HuH-7.5 (cell line): ENCODE measurements at regions not wholly inside any gene's neighbourhood (a gene's known extent, or its start where the extent isn't known, plus 50 kb on each side); places are given as distances from the start of the nearest gene placed in this dataset.
"Not testable (repeated sequence)": the region's sequence is repeated elsewhere in the genome, so short reads cannot be mapped to it uniquely, and the experiment has no call there.

Experiments used
- DNase-seq: peaks from one replicate; pipeline ENCODE4 v3.0.0; 2011; ENCODE audit warnings: low spot score

- no peak for DNase-seq
Observed at GRCh38 chr2:17460371-17461086, 57.7 kb downstream of the RAD51AP2 start.

- no peak for DNase-seq
Observed at GRCh38 chr2:17455343-17455742, 62.9 kb downstream of the RAD51AP2 start.

- not testable (repeated sequence) for DNase-seq
Observed at GRCh38 chr2:17446191-17446590, 72.0 kb downstream of the RAD51AP2 start.

GRCh38 chr2:17445744-17446143, 72.5 kb downstream of the RAD51AP2 start:
- DNase-seq = no peak

GRCh38 chr2:17442334-17442733, 75.9 kb downstream of the RAD51AP2 start:
- DNase-seq = no peak

- no peak for DNase-seq
Observed at GRCh38 chr2:17441790-17442189, 76.5 kb downstream of the RAD51AP2 start.

GRCh38 chr2:17441055-17441771, 77.0 kb downstream of the RAD51AP2 start:
- DNase-seq = no peak

- DNase-seq = no peak
Observed at GRCh38 chr2:17430326-17430725, 87.9 kb downstream of the RAD51AP2 start.

- no peak for DNase-seq
Observed at GRCh38 chr2:17429130-17429529, 89.1 kb downstream of the RAD51AP2 start.

- DNase-seq = no peak
Observed at GRCh38 chr2:17427401-17427800, 90.8 kb downstream of the RAD51AP2 start.

- no peak for DNase-seq
Observed at GRCh38 chr2:17426743-17427142, 91.5 kb downstream of the RAD51AP2 start.

- DNase-seq = no peak
Observed at GRCh38 chr2:17422061-17422460, 96.2 kb downstream of the RAD51AP2 start.

GRCh38 chr2:17416884-17417391, 101.3 kb downstream of the RAD51AP2 start:
- no peak for DNase-seq

- DNase-seq = no peak
Observed at GRCh38 chr2:17413036-17413435, 105.2 kb downstream of the RAD51AP2 start.

GRCh38 chr2:17401096-17401495, 117.1 kb downstream of the RAD51AP2 start:
- DNase-seq = no peak

GRCh38 chr2:17398770-17399169, 119.5 kb downstream of the RAD51AP2 start:
- no peak for DNase-seq

- no peak for DNase-seq
Observed at GRCh38 chr2:17388798-17389197, 129.4 kb downstream of the RAD51AP2 start.

GRCh38 chr2:17387591-17387990, 130.6 kb downstream of the RAD51AP2 start:
- no peak for DNase-seq

GRCh38 chr2:17386771-17387170, 131.5 kb downstream of the RAD51AP2 start:
- no peak for DNase-seq

GRCh38 chr2:17380003-17380402, 138.2 kb downstream of the RAD51AP2 start:
- no peak for DNase-seq

GRCh38 chr2:17375262-17375661, 143.0 kb downstream of the RAD51AP2 start:
- no peak for DNase-seq

- DNase-seq = no peak
Observed at GRCh38 chr2:17373741-17374140, 144.5 kb downstream of the RAD51AP2 start.

- DNase-seq = no peak
Observed at GRCh38 chr2:17373041-17373440, 145.2 kb downstream of the RAD51AP2 start.
